Ovary (tissue), 7 donors: ENCODE measurements at regions not wholly inside any gene's neighbourhood (a gene's known extent, or its start where the extent isn't known, plus 50 kb on each side); places are given as distances from the start of the nearest gene placed in this dataset.

Experiments
- DNase-seq, 5 donors: peaks; one replicate each; pipeline ENCODE4 v3.0.0-alpha.2; 2019 to 2020
- H3K27ac ChIP-seq, 2 donors: fragments of 200-600 bp; one replicate each; pipeline versions ENCODE4 v1.5.1 to v1.8.0; 2019 to 2022
- H3K27me3 ChIP-seq: fragments of 200-600 bp; one replicate; pipeline ENCODE4 v1.8.0; 2022
- H3K36me3 ChIP-seq: fragments of 200-600 bp; sonication (generic); one replicate; pipeline ENCODE4 v1.5.1; 2019
- H3K4me1 ChIP-seq: one replicate; pipeline ENCODE4 v1.8.1; 2013; ENCODE audit warnings: mild to moderate bottlenecking, moderate library complexity; ENCODE audit not compliant: insufficient read depth
- H3K4me3 ChIP-seq: fragments of 200-600 bp; sonication (generic); one replicate; pipeline ENCODE4 v1.5.1; 2017
- H3K9me3 ChIP-seq, 2 donors: fragments of 200-600 bp in 1 of 2; sonication (generic) in 1 of 2; one replicate each; pipeline versions ENCODE4 v1.5.1 to v1.8.1; 2013 to 2019; ENCODE audit warnings: mild to moderate bottlenecking in 1 of 2, moderate library complexity in 1 of 2
- EP300 ChIP-seq: sonication (generic); formaldehyde crosslinking; IDR thresholded peaks from one replicate; pipeline ENCODE4 v1.6.1; 2017; ENCODE audit warnings: antibody characterized with exemption
- POLR2A ChIP-seq: fragments of 450-650 bp; IDR thresholded peaks from one replicate; pipeline ENCODE4 v1.6.1; 2017; ENCODE audit warnings: antibody characterized with exemption, mild to moderate bottlenecking, moderate library complexity
- WGBS, 3 donors: extraction: QIAGEN DNeasy Blood & Tissue Kit in 1 of 3; methylation state at CpG; one replicate each; pipeline versions ENCODE4 v1.1.5 to v1.1.7; 2013 to 2017; 5-methylcytosine and 5-hydroxymethylcytosine counted together
- intact Hi-C, 4 donors: fragments of 100-400 bp; cut with DNase I; formaldehyde crosslinking; loops; one replicate each; pipeline versions ENCODE4 v1.11.0 to v1.15.1; 2022 to 2023
- TF ChIP-seq, protein P1 (sequence below), 3 donors: fragments of 450-650 bp in 2 of 3; fragments of 200-600 bp in 1 of 3; IDR thresholded peaks; one replicate each; pipeline versions ENCODE4 v1.5.1 to v1.8.0; 2016 to 2022; ENCODE audit warnings: antibody characterized with exemption in 3 of 3, mild to moderate bottlenecking in 1 of 3
- donor health status: DM: no; HTN: no; CAD: no; lungs with moderate emphysema.
- donor health status: DM: no; HTN: no; CAD: no.
- donor health status: Bipolar disorder and iron deficiency.
- donor health status: DM: no; HTN: no; CAD: no.
- donor health status: DM: yes; HTN: yes; CAD: no.

DNA sequence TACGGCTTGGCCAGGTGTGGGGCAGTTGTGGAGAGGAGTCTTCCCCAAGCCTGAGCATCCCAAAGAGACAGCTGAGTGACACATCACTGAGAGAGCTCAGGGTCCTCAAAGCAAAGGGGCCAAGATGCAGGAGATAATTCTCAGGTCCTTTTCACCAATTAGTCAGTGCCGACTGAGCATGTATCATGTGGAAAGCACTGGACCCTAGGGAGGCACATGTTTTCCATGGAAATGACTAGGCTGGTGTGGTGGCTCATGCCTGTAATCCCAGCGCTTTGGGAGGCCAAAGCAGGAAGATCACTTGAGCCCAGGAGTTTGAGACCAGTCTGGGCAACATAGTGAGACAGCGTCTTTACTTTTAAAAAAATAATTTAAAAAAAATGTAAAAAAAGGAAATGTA, 67.3 kb upstream of the PRPS1 start:
- WGBS, 3 donors: 83 to 93% (median 90%) methylated on average over 4 of the region's 4 CpGs
- no peaks in the 10 kb centered on the region for H3K36me3 ChIP-seq

DNA sequence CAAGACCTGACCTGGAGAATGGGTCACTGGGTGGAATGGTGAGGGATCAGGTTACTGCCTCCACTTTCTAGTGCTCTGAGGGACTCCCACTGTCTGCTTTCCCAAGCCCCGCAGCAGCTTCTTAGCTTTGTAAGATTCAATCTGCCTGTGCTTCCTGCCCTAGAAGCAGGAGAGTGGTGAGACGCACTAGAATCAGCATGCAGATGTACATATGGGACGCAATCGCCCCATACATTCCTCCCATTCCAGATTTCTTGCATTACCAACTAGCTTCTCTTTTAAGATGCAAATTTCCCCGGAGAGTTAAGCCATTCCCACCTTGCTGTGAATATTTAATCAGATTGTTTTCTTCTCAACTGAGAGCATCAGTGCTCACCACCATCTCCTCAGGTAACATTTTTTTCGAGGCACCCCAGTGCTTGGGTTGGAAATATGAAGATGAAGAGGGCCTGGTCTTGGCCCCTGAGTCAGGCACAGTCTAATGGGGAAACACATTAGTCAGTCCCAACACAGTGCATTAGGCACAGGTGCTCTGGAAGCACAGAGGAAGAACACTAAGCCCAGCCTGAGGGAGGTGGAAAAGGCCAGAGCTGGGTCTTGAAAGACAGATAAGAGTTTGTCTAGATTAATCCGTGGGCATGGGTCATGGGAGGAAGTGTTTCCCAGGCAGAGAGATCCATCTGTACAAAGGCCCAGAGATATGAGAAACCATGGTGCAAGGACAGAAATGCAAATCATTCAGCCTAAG, 66.7 kb upstream of the PRPS1 start:
- no peak for DNase-seq
- Histone ChIP-seq H3K9me3 (no peaks in the 10 kb centered on the region), H3K4me3 (no peak overlapping the region), H3K4me1 (no peaks in the 10 kb centered on the region), H3K27me3 (no peaks in the 10 kb centered on the region), H3K27ac (no peak overlapping the region), H3K36me3 (no peaks in the 10 kb centered on the region)
- intact Hi-C loops: no loop called here
- 35 to 41% (median 36%) methylated on average over 7 of the region's 7 CpGs for WGBS, 3 donors
- TF ChIP-seq, protein P1, sequence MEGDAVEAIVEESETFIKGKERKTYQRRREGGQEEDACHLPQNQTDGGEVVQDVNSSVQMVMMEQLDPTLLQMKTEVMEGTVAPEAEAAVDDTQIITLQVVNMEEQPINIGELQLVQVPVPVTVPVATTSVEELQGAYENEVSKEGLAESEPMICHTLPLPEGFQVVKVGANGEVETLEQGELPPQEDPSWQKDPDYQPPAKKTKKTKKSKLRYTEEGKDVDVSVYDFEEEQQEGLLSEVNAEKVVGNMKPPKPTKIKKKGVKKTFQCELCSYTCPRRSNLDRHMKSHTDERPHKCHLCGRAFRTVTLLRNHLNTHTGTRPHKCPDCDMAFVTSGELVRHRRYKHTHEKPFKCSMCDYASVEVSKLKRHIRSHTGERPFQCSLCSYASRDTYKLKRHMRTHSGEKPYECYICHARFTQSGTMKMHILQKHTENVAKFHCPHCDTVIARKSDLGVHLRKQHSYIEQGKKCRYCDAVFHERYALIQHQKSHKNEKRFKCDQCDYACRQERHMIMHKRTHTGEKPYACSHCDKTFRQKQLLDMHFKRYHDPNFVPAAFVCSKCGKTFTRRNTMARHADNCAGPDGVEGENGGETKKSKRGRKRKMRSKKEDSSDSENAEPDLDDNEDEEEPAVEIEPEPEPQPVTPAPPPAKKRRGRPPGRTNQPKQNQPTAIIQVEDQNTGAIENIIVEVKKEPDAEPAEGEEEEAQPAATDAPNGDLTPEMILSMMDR (IDR thresholded peaks at IDR 0.05): no peak
- no peak for TF ChIP-seq POLR2A
- TF ChIP-seq EP300: no peak

More for the DNA sequence above, 67.3 kb upstream of the PRPS1 start:
- Histone ChIP-seq H3K9me3 (no peaks in the 10 kb centered on the region), H3K27ac (no peak overlapping the region), H3K4me3 (no peak overlapping the region), H3K27me3 (no peaks in the 10 kb centered on the region), H3K4me1 (no peaks in the 10 kb centered on the region)
- TF ChIP-seq EP300 (no peak), POLR2A (no peak)
- TF ChIP-seq, protein P1 (IDR thresholded peaks at IDR 0.05): no peak
- intact Hi-C loops: no loop called here
- DNase-seq: no peak

DNA sequence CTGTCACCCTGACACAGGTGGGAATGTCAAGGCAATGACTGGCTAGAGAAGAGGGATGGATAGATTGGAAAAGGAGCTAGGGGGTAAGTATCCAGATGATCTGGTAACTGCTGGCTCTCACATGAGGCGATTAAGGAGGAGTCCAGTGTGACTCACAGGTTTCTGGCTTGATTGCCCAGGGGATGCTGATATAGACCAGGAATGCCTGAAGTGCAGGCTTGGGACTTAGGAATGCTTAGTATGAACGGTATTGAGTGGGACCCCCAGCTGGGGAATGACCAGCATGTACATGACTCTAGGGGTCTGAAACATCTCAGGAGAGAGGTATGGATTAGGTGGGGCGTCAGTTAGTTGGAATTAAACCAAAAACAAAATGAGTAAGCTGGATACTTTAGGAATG, 65.8 kb upstream of the PRPS1 start:
- DNase-seq: no peak
- Histone ChIP-seq H3K9me3 (no peaks in the 10 kb centered on the region), H3K4me3 (no peak overlapping the region), H3K27ac (no peak overlapping the region), H3K4me1 (no peaks in the 10 kb centered on the region), H3K36me3 (no peaks in the 10 kb centered on the region), H3K27me3 (no peaks in the 10 kb centered on the region)
- 36 to 53% (median 46%) methylated on average over 3 of the region's 3 CpGs for WGBS, 3 donors
- no peak for TF ChIP-seq EP300
- no peak for TF ChIP-seq POLR2A
- TF ChIP-seq, protein P1 (IDR thresholded peaks at IDR 0.05): no peak
- intact Hi-C loops: no loop called here

DNA sequence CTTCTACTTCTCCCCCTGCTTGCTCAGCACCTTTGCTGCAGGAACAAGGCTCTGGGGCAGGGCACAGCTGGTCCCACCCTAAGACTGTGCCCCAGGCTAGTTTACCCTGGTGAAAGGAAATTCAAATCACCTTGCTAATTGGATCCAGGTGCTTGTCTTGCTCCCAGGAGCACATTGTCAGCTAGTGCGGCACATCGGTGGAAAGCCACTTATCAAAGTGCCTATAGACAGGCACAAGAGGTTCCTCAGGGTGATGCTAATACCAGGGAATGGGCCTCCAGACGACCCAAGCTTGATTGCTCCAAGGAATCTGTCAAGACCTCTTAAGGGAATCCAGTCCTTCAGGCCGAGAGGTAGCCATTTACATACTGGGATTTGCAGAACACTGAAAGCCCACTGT, 64.5 kb upstream of the PRPS1 start:
- intact Hi-C loops: no loop called here
- H3K4me1 ChIP-seq: no peaks in the 10 kb centered on the region
- H3K36me3 ChIP-seq: no peaks in the 10 kb centered on the region
- no peaks in the 10 kb centered on the region for H3K27me3 ChIP-seq
- no peak for DNase-seq
- no peaks in the 10 kb centered on the region for H3K9me3 ChIP-seq
- H3K4me3 ChIP-seq: no peak overlapping the region
- no peak overlapping the region for H3K27ac ChIP-seq
- TF ChIP-seq POLR2A (no peak), EP300 (no peak)
- TF ChIP-seq, protein P1 (IDR thresholded peaks at IDR 0.05): no peak
- WGBS, 3 donors: 56 to 70% (median 64%) methylated on average over 4 of the region's 4 CpGs
